HepG2 (cell line): ENCODE measurements at regions not wholly inside any gene's neighbourhood (a gene's known extent, or its start where the extent isn't known, plus 50 kb on each side); places are given as distances from the start of the nearest gene placed in this dataset.
A peak's percentile ranks its signal among the peaks of the same experiment; 100 is the strongest.

Experiments used
- ATAC-seq: fragments of 200-7000 bp; cut with Tn5 transposase; 3 replicates; pipeline ENCODE4 v1.9.1; 2020; ENCODE audit warnings: mild to moderate bottlenecking, moderate library complexity
- BruUV-seq: library from RNA; stranded (reverse); fragments of 400-500 nt; replicated peaks from 2 replicates; lab custom pipeline; 2021; lab: Mats Ljungman, UMichigan
- CTCF ChIA-PET: fragments of 300-600 bp; formaldehyde crosslinking; extraction: SDS; loops from one replicate; lab custom pipeline; 2021; ENCODE audit warnings: low total read pairs, inconsistent platforms, low intra/inter-chr PET ratio; lab: Yijun Ruan, JAX
- POLR2A ChIA-PET: fragments of 350-600 bp; sonication (Branson Sonifier 250); formaldehyde crosslinking; loops from one replicate; lab custom pipeline; 2020; ENCODE audit warnings: antibody characterized with exemption, inconsistent platforms; lab: Yijun Ruan, JAX
- DNase-seq: peaks from one replicate; pipeline ENCODE4 v3.0.0-alpha.2; 2015; ENCODE audit warnings: low spot score
- FAIRE-seq: peaks from 3 replicates; lab custom pipeline; 2011; peaks lifted over from hg19 to GRCh38; lab: Jason Lieb, UNC
- H2AFZ ChIP-seq: one replicate; pipeline ENCODE4 v1.6.1; 2011; ENCODE audit warnings: low read length, inconsistent platforms
- H3K27ac ChIP-seq: fragments of 300-600 bp; 3 replicates; pipeline ENCODE4 v1.8.0; 2011; ENCODE audit warnings: mixed run types, mild to moderate bottlenecking, mixed read lengths, low read length, inconsistent platforms; ENCODE audit not compliant: insufficient read depth; ENCODE audit errors: extremely low read length
- H3K27me3 ChIP-seq, 2 experiments: fragments of 200-600 bp in 1 of 2; 2 replicates in 1 of 2; 3 replicates in 1 of 2; pipeline versions ENCODE4 v1.6.0 to v1.8.0; 2011; ENCODE audit warnings: low read length in 2 of 2, mild to moderate bottlenecking in 2 of 2, moderate library complexity in 2 of 2, inconsistent platforms in 1 of 2; ENCODE audit not compliant: insufficient read depth in 2 of 2, control insufficient read depth in 1 of 2
- H3K36me3 ChIP-seq, 2 experiments: fragments of 200-600 bp in 1 of 2; replicated peaks in 1 of 2; 2 replicates in 1 of 2; 3 replicates in 1 of 2; pipeline versions ENCODE4 v1.5.1 to v1.8.0; 2011; ENCODE audit warnings: low read length in 2 of 2, inconsistent platforms in 1 of 2; ENCODE audit not compliant: insufficient read depth in 2 of 2, control insufficient read depth in 1 of 2
- H3K4me1 ChIP-seq: 2 replicates; pipeline ENCODE4 v1.5.1; 2012; ENCODE audit warnings: low read length, inconsistent platforms; ENCODE audit not compliant: insufficient read depth
- H3K4me2 ChIP-seq: 2 replicates; pipeline ENCODE4 v1.6.0; 2011; ENCODE audit warnings: low read depth, low read length, inconsistent platforms
- H3K4me3 ChIP-seq, 3 experiments: fragments of 200-600 bp in 1 of 3; sonication (generic), shearing (Covaris generic) in 1 of 3; replicated peaks in 1 of 3; 2 replicates each; pipeline ENCODE4 v1.5.1; 2011 to 2016; ENCODE audit warnings: low read length in 3 of 3, inconsistent platforms in 2 of 3, low read depth in 2 of 3, mild to moderate bottlenecking in 2 of 3, control low read depth in 1 of 3, mixed read lengths in 1 of 3; ENCODE audit not compliant: insufficient read depth in 1 of 3
- H3K79me2 ChIP-seq: one replicate; pipeline ENCODE4 v1.6.1; 2011; ENCODE audit warnings: low read length, inconsistent platforms; ENCODE audit not compliant: insufficient read depth
- H3K9ac ChIP-seq: 2 replicates; pipeline ENCODE4 v1.6.0; 2011; ENCODE audit warnings: mild to moderate bottlenecking, low read depth, low read length, inconsistent platforms; ENCODE audit not compliant: insufficient read depth
- H3K9me3 ChIP-seq: 2 replicates; pipeline ENCODE4 v1.5.1; 2012; ENCODE audit warnings: mild to moderate bottlenecking, low read length
- H4K20me1 ChIP-seq: 2 replicates; pipeline ENCODE4 v1.6.0; 2011; ENCODE audit warnings: inconsistent platforms, mild to moderate bottlenecking, low read length, moderate library complexity; ENCODE audit not compliant: insufficient read depth
- ATF2 ChIP-seq: sonication (generic); formaldehyde crosslinking; IDR thresholded peaks from 2 replicates; pipeline ENCODE4 v1.4.0; 2020; ENCODE audit warnings: missing genetic modification reagents
- CBX5 ChIP-seq: sonication (generic); formaldehyde crosslinking; IDR thresholded peaks from 2 replicates; pipeline ENCODE4 v1.4.0; 2020; ENCODE audit warnings: missing genetic modification reagents, borderline replicate concordance
- CEBPB ChIP-seq: IDR thresholded peaks from 2 replicates; pipeline ENCODE4 v1.6.1; 2011; ENCODE audit warnings: low read depth, low read length, improper control_type of control experiment, borderline replicate concordance
- GRHL1 ChIP-seq: sonication (generic); formaldehyde crosslinking; conservative IDR thresholded peaks from 2 replicates; pipeline ENCODE4 v1.8.0; 2022; ENCODE audit warnings: missing genetic modification reagents
- IKZF1 ChIP-seq: fragments of 450-650 bp; IDR thresholded peaks from 2 replicates; pipeline ENCODE4 v1.7.1; 2016
- RBM22 ChIP-seq: fragments of 200-400 bp; formaldehyde crosslinking; optimal IDR thresholded peaks from 2 replicates; pipeline ENCODE3; 2017; ENCODE audit warnings: mild to moderate bottlenecking, low read length, moderate library complexity
- SIX1 ChIP-seq: sonication (generic); formaldehyde crosslinking; IDR thresholded peaks from 2 replicates; pipeline ENCODE4 v1.4.0; 2020; ENCODE audit warnings: missing genetic modification reagents, borderline replicate concordance
- ZIK1 ChIP-seq: sonication (generic); formaldehyde crosslinking; IDR thresholded peaks from 2 replicates; pipeline ENCODE4 v1.5.0; 2020; ENCODE audit warnings: mild to moderate bottlenecking, low read depth, missing genetic modification reagents, borderline replicate concordance
- ZNF3 ChIP-seq: IDR thresholded peaks from 2 replicates; pipeline ENCODE4 v1.7.0; 2017; ENCODE audit warnings: inconsistent platforms
- ZNF564 ChIP-seq: sonication (generic); formaldehyde crosslinking; IDR thresholded peaks from 2 replicates; pipeline ENCODE4 v1.8.1; 2023; ENCODE audit warnings: mild to moderate bottlenecking, missing genetic modification reagents
- ZNF687 ChIP-seq: sonication (generic); formaldehyde crosslinking; IDR thresholded peaks from 2 replicates; pipeline ENCODE4 v1.5.1; 2020; ENCODE audit warnings: mild to moderate bottlenecking, missing genetic modification reagents, moderate library complexity
- WGBS: methylation state at CpG from one replicate; pipeline ENCODE4 v1.1.6; 2017; ENCODE audit warnings: low lambda C conversion rate; 5-methylcytosine and 5-hydroxymethylcytosine counted together
- in situ Hi-C: cut with HindIII; loops from 2 replicates; pipeline ENCODE4 v1.10.0; 2017; ENCODE audit warnings: low pct_unique_long_range_greater_than_20kb; ENCODE audit not compliant: extremely low pct_ligation_motif_present
- intact Hi-C: fragments of 100-400 bp; cut with micrococcal nuclease; formaldehyde crosslinking; loops from one replicate; pipeline ENCODE4 v1.10.0; 2022; ENCODE audit not compliant: unreplicated experiment

GRCh38 chr12:125218952-125219351, 153.7 kb downstream of the AACS start:
- DNase-seq (no peak), ATAC-seq (no peak), FAIRE-seq (no peak)
- Histone ChIP-seq H4K20me1 (no peaks in the 10 kb centered on the region), H3K79me2 (no peaks in the 10 kb centered on the region), H3K4me2 (no peak overlapping the region), H3K9me3 (no peaks in the 10 kb centered on the region), H3K9ac (no peak overlapping the region), H2AFZ (no peak overlapping the region), H3K27me3 (peaks cover 1 to 26% of the 10 kb centered on the region in 2 experiments; a peak in 3 of 5 replicates), H3K4me3 (no peak overlapping the region), H3K36me3 (no peaks in the 10 kb centered on the region), H3K27ac (no peak overlapping the region), H3K4me1 (no peaks in the 10 kb centered on the region)
- ChIA-PET CTCF (no interaction called here), POLR2A (no interaction called here)
- intact Hi-C loops (no loop called here), in situ Hi-C loops (no loop called here)
- no TSS peak for BruUV-seq
- TF ChIP-seq SIX1 (no peak), ZIK1 (CRISPR knock-in tag) (no peak), ZNF564 (CRISPR knock-in tag) (no peak), CBX5 (CRISPR knock-in tag) (no peak), CEBPB (peak; percentile 23; the same call in 1 of the 2 replicates), RBM22 (no peak), IKZF1 (no peak)
- 0% methylated on average over 3 of the region's 4 CpGs for WGBS

GRCh38 chr12:125220404-125221273, 155.4 kb downstream of the AACS start:
- POLR2A ChIA-PET = no interaction called here
- no peak for DNase-seq
- no peak for TF ChIP-seq ATF2 (CRISPR knock-in tag)
- no peak for TF ChIP-seq ZNF687 (CRISPR knock-in tag)
- no peak for TF ChIP-seq GRHL1 (CRISPR knock-in tag)
- no peak for TF ChIP-seq ZNF3

More at GRCh38 chr12:125220404-125221273, 155.4 kb downstream of the AACS start:
- ATAC-seq = no peak
- Histone ChIP-seq H3K9me3 (no peaks in the 10 kb centered on the region), H3K36me3 (no peaks in the 10 kb centered on the region), H3K4me1 (no peaks in the 10 kb centered on the region), H3K27ac (no peak overlapping the region), H3K9ac (no peak overlapping the region), H3K79me2 (no peaks in the 10 kb centered on the region), H2AFZ (no peak overlapping the region), H3K4me3 (no peak overlapping the region), H3K27me3 (peaks cover 1 to 33% of the 10 kb centered on the region in 2 experiments; a peak in 3 of 5 replicates), H3K4me2 (no peak overlapping the region), H4K20me1 (no peaks in the 10 kb centered on the region)
- CTCF ChIA-PET = no interaction called here
- BruUV-seq = no TSS peak
- FAIRE-seq = no peak
- intact Hi-C loops (no loop called here), in situ Hi-C loops (no loop called here)
- 33% methylated on average over 13 of the region's 16 CpGs for WGBS
